DMS153 treated with DMSO at 0.1 percent for 48 hours (cell line): ENCODE measurements at regions not wholly inside any gene's neighbourhood (a gene's known extent, or its start where the extent isn't known, plus 50 kb on each side); places are given as distances from the start of the nearest gene placed in this dataset.
A peak's percentile ranks its signal among the peaks of the same experiment; 100 is the strongest.

Experiments
- DNase-seq: peaks from one replicate; lab custom pipeline; 2025; ENCODE audit not compliant: unreplicated experiment; lab: John Stamatoyannopoulos, UW

DNA sequence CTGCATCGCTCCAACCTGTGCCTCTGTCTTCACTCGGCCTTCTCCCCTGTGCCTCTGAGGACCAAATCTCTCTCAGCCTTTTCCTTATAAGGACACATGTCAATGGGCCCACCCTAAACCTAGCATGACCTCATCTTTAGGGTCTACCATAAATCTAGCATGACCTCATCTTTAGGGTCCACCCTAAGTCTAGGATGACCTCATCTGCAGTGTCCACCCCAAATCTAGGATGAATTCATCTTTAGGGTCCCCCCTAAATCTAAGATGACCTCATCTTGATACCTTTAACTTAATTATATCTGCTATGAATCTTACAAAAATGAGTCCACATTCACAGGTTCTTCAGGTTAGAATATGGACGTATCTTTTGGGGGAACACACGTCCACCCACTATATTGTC, 131.1 kb upstream of the RPL38 start:
- no peak for DNase-seq

DNA sequence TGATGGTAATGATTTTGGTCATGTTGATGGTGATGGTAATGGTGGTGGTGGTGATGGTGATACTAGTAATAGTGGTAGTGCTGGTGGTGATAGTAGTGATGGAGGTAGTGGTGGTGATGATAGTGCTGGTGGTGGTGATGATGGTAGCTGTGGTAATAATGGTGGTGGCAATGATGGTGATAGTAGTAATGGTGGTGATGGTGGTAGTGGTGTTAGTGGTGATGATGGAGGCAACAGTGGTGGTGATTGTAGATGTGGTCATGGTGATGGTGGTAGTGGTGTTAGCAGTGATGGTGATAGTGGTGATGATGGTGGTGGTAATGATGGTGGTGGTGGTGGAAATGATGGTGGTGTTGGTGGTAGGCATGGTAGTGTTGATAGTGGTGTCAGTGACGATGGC, 127.0 kb upstream of the RPL38 start:
- no peak for DNase-seq

DNA sequence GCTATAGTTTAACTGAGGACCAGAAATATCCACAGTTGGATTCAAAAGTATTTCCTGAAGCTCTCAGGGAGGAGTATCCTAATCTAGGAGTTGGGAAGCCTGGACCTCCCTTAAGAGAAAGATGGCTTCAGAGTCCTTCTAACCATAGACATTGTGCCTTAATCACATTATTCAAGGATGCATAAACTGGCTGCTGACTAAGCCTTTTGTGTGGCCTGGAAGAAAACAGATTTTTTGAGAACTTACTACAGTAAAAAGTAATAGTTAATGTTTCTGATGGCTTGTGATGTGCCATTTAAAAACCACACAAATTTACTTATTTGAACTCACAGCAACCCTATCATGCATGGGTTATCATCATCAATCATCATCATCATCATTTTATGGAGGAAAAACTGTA, 126.2 kb upstream of the RPL38 start:
- no peak for DNase-seq

DNA sequence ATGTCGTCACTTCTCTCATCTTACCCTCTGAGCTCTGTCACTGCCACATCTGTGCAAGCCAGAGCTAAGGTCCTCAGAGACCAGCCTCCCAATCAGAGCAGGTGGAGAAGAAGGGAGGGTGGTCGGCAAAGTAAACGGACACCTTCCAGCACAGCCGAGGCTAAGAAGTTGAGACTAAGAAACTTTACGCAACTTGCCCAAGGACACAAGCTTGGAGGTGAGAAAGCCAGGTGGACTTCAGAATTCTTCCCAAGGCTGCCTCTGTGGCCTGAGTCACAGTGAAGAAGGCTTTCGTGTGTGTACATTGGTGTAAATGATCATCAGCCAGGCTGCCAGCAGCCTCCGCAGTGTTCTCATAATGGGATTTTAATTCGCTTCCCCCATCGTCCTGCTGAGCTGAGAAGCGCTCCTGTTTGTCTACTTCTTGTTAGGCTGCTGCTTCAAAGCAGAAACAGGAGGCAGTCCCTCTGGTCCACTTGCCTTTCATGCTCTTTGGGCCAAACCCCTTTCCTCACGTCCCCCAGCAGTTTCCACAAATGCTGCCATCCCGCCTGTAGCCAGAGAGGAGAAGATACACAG, 125.0 kb upstream of the RPL38 start:
- no peak for DNase-seq

DNA sequence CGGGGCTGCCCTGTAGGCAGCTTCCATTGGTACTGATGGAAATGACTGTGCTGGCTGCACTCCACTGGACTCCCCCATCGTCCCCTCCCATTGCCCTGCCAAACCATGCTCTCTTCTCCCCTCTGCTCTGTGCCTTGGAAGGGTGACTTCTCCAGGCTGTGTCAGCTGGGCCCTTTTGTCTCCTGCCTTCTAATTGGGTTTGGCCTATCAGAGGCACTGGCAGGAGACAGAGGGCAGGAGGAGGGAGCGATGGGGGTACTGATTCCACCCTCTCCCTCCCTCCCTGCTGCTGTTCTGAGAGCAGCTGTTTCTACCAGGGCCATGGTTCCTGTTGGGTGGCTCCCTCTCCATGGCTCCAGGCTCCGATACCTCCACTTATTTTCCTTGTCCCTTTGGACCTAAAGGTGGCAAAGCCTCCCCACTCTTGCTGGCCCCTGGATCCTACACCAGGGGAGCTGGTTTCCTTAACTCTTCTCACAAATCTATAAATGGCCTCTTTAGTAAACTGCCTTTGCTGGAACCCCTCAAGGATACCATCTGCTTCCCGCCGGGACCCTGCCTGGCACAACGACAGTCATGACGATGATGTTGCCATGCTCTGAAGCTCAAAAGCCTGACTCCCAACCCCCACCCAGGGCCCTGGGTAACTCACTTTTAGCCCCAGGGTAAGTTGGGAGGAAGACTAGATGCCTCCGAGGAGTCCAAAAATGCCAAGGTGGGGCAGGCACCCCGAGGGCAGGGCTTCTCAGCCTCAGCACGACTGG, 123.8 kb upstream of the RPL38 start:
- no peak for DNase-seq

DNA sequence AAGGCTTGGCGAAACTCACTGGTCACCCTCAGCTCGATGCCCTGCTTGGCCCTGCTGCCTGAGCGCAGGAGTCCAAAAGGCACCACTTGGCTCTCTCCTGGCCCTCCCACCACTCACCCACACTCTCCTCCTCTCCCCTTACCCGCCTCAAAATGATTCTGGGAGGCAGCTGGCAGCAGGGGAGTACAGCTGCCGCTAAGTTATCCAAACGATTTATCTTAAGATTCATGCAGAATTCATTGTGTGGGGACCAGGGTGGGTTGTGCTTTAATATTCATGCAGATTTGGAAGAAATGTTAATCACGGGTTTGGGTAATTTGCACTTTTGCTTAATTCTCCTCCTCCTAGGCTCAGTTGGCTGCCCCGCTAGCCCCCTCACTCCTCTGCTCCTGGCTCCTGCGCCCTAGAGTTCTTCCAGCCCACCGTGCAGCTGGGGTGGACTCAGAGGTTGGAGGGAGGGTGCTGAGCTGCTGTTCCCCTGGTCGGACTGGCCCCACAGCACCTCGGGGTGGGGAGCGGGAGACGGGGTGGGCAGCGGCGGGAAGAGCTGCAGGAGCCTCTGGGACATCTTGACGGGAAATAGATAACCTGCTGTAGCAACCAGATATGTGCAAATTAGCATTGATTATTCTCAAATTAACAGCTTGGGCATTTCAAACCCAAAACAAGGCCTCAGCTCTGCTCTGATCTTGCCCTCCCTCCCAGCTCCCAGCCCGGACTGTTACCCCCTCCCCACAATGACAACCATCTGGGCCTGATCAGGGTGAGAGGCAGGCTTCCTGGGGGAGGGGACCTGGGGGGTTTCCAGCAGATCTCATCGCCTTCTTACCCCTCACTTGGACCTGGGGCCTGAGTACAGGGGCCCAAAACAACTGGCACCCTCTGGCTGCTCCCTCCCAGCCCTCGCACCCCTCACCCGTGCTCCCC, 122.6 kb upstream of the RPL38 start:
- no peak for DNase-seq

DNA sequence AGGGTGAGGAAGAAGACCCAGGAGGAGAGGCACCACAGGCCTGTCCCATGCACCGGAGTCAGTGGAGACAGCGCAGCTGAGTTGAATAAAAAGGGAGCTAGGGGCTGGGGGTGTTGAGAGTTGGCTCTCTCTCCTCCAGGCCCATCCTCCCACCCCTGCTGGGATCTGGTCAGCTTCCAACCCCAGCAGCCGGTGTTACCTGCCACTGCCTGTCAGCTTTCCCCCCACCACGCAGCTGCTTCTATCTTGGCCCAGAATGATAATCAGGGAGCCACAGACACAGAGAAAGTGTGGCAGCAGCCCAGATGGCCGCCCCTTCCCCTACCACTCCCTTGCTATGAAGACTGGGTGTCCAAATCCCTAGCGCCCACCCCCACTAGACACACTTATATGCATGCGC, 120.6 kb upstream of the RPL38 start:
- DNase-seq, result no peak

DNA sequence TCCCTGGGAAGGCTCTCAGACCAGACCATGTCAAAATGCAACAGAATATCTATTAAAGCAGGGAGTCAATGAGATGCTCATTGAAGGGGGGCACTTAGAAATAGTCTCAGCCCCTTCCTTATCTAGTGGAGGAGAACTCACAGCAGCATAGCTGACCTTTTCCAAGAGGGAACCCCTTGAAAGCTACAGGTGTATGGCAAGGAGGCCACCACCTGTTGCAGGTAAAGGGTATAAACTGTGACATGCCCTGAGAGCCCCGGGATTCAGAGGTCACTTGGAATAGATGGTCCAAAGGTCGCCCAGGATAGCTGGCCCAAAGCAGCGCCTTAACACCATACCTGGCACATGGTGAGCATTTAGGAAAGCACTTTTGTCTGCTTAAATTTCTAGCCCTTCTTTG, 120.2 kb upstream of the RPL38 start:
- no peak for DNase-seq

DNA sequence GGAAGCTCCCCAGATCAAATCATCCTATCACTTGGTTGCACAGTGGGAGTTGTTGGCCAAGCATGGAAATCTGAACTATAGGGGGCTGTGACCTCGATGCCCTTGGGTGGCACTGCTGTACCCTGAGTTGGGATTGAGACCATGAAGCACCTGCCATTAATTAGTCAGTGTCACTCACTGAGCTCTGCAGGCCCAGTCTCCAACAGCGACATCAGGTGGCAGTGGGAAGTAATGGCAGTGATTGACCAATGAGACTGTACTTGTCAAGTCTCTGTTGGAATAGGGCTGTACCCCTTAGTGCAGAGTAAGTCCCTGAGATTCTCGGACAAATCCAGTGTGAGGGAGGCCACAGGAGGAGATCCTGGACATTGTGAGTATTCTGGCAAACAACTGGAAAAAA, 118.0 kb upstream of the RPL38 start:
- DNase-seq, result no peak

DNA sequence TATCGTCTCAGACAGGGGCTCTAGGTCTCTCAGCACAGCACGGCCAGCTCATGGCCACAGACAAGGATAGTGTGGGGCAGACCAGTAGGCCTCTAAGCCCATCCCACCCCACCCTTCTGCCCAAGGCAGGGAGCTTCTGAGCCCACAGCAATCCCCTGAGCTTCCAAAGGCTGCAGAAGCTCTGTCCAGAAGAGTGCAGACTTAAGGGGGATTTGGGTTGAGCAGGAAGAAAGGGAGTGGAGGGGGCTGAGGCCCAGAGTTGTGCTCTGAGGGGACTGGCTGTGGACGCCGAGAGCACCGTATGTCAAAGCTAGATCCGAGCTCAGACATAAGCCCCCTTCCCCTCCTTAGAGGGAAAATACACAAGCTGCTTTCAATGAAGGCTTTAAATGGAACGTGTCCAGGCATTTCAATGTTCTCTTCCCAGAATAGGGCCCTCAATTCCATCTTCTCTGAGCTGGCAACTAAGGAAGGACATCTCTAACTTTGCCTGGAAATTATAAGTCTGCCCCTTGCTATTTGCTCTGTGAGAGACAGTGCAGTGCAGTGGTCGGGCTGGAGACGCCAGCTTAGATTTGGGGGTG, 116.4 kb upstream of the RPL38 start:
- DNase-seq, result no peak

DNA sequence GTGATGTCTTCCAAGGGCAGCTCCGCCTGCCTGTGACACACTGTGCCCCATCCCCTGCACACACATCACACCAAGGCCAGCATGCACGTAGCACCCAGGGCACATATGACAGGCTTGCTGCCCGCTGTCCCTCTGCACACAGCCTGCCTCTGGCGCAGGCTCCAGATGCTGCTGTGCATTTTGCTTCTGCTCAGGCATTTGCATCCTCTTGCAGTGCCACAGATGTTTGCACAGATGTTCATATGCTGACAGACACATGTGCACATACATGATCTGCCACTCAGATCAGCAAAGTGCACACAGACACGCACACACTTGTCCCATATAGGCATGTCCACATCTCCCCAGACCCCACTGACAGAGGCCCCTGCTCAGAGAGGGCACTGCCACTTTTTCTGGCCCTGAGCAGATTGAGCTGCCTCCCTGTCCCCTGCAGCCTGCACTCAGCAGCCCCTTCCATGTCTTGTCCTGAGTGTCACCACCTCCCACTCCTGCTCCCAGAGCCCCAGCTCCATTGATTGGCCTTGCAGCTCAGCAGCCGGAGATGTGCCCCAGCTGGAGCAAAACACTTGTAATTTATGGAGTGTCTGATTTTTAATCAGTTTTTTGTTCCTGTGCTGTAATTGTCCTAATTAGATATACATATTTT, 115.1 kb upstream of the RPL38 start:
- no peak for DNase-seq

DNA sequence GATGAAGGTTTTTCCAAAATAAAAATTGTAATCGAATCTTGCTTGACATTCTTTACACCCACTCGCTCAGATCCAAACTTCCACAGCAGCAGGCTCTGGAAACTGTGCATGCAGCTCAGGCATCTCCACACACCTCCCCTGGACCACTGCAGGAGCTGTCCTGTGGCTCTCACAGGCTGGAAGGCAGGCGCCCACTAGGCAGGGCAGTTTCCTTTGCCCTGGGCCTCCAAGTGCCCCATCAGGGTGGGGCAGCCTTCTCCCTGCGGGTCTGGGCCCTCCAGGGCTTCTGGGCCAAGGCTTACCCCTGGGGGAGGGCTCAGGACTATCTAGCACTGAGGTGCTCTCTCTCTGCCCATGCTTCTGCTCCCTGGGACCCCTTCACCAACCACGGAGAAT, 114.5 kb upstream of the RPL38 start:
- DNase-seq, result no peak

DNA sequence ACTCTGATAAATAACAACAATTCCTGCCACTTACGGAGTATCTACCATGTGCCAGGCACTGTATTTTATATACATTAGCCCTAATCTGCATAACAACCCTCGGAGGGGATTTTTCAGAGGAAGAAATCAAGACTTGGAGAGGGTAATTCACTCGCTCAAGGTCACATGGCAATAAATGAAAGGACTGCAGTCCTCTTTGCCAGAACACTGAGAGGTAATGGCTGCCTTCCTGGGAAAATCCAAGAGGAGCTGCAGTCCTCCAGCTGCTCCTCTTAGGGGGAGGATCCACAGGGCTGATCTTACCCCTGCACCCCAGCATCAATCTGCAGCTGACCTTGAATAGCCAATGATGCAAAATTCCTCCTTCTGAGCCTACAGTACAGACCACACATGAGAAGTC, 114.1 kb upstream of the RPL38 start:
- DNase-seq, result no peak

DNA sequence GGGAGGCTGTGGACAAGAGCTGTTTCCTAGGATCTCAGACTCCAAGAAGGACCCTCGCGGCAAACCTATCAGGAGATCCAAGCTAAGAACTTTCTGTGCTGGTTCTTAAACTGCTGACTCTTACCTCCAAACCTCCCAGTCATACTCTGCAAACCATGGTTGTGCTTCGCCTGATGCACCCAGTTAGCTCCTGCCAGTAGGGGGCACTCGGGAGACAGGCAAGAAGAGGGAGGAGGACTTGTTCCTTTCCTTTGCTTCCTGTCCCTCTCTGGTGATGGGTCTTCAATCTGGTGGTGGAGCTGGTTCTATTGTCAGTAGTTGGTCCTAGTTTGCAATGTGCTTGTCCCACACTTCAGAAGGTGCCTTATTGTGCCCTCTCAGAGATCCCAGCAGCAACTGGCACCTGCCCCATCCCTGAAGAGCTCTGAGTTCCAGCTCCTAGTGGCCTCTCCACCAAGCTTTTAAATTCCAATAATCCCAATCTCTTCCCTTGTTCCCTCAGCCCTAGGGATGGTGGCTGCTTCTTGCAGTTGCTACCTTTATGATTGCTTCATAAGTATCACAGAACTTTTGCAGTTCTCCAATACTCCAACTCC, 113.5 kb upstream of the RPL38 start:
- DNase-seq, result peak; percentile 7

DNA sequence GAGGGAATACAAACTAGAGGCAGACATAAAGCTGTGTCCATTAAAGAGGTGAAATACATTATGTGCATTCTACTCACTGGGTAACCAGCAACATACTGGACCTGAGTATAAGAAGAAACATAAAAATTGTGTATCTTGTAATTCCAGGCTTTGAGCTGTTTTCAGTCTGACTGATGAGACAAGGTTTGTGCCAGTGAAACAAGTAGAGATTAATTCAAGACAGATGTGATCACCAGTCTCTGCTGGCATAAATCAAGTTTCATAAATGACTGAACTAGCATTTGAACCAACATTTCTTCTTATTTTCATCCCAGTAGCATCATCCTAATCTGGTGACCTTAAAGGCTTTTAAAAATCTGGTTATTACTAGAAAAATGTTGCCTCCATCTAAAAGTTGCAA, 108.8 kb upstream of the RPL38 start:
- DNase-seq, result no peak

DNA sequence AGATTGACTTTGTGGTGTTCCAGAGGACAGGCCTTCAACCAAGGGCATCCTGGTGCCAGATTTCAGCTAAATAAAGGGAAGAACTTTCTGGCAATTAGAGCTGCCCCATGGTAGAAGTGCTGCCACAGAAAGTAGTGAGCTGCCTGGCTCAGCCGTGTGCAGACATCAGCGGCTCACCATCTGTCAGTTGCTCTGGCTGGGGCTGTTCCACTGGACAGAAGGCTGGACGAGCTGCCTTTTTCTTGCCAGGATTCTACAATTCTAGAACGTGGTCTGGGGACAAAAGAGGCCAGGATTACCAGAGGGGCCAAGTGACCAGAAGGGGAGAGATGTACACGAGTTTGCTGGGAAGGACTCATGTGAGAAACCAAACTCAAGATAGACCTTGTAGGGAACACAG, 107.0 kb upstream of the RPL38 start:
- no peak for DNase-seq

DNA sequence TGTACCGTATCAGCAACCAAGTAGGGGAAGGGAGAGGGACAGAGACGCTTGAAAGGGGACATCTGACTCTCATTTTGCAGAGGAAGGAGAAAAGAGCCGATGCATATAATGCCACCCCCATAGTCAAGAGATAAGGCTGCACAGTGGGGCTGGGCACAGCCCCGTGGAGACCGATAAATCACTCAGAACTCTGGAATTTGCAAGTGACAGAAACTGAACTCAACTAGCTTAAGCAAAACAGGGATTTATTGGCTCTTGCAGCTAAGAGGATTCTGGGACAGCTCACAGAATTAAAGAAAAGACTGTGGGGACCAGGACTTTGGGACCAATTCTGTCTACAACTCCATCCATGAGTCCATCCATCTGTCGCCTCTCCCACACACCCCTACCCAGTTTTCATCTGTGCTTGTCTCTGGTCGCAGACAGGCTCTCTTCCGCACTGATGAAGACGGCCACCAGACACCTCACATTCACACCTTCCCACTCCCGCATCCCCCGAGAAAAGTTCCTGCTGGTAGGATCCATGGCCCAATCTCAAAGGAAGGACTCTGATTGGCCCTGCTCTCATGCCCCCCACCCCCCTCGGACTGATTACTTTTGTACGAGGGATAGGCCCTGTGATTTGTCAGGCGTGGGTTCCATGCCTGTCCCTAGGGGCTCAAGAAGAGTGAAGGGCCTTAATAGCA, 105.9 kb upstream of the RPL38 start:
- no peak for DNase-seq

DNA sequence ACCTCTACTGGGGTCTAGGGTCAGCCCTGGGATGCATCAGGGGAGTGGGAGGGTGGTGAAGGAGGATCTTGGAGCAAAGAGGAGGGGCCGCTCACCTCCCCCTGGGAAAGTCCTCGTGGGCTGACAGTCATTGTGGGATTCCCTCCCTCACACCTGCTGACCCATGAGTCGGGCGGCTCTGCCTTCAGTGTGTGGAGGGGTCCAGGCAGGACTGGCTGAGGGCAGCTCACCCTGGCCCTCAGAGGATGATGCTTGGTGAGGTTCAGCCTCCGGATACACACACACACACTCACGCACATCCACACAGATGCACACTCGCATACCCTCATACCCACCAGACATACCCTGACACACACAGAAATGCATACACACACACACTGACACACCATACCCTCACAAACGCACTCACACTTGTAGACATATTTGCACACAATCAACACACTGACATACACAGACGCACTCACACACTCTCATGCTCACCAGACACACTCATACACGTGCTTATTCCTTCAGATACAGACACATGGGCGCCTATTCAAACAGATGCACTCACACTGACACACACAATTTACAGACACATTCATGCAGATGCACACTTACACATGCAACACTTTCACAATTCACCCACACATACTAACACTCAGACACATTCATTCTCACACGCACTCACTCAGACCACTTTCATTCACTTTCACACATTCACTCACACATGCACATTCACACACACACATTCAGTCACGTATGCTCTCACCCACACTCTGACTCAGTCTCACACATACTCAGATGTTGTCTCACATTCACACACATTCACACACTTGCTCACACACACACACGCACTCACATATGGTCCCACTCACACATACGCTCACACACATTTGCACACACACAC, 105.1 kb upstream of the RPL38 start:
- DNase-seq, result no peak
